ENCODE measurements at regions not wholly inside any gene's neighbourhood (a gene's known extent, or its start where the extent isn't known, plus 50 kb on each side); places are given as distances from the start of the nearest gene placed in this dataset.

DNA sequence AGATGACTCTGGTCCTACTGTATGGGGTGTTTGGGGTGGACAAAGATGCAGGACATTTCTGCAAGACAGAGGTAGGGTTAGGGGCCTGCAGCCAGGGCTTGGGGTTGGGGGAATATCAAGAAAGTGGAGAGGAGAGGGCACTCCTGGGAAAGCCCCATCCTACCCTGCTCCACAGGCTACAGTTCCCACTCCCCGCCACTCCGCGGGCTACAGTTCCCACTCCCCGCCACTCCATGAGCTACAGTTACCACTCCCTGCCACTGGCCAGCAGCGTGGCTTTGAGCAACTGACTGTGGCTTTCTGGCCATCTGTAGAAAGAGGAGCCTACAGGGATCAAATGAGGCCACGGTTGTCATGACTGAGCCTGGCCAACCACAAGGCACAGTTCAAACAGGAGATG lies 93.8 kb upstream of the GRIK3 start:
- DNase-seq (ENCODE audit: low spot score) = no peak

GRCh38 chr1:37130221-37130948 lies 96.1 kb upstream of the GRIK3 start:
- no peak for DNase-seq (ENCODE audit: low spot score)

DNA sequence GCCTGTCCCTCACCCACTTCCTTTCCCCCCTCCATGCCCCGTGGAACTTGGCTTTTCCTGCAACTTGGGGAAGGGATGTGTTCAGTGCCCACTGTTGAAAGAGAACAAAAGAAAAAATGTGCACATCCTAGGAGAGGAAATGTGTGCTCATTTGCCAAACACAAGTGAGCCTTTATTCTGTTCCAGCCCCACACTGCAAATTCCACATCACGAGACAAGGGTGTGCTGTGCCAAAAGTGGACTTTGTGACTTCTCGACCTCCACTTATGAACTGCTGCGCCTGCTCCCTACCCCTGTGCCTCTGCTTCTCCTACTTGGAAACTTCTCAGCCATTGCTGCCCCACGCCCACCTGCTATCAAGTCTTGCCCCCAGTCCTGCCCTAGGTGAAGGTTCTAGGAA lies 97.0 kb upstream of the GRIK3 start:
- DNase-seq (ENCODE audit: low spot score) = no peak

- DNase-seq (ENCODE audit: low spot score) = no peak
Measured at GRCh38 chr1:37133276-37134145, 99.2 kb upstream of the GRIK3 start.

DNA sequence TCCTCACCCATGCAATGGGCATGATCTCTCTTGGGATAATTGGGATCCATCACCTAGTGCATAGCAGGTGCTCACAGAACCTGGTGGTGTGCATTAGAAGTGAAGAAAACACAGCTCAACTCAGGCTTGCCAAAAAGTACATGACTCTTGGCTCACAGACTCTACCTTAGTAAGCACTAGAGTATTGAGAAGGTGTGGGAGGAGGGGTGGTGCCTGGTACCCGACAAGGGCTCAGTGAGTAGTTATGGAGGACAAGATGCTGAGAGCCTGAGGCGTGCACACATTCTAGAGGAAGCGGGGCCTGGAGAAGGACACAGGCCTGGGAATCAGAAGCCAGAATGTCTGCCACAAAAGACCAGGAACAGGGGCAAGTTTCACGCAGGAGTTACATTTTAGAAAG lies 100.3 kb upstream of the GRIK3 start:
- DNase-seq (ENCODE audit: low spot score) = no peak

GRCh38 chr1:37135032-37135431 lies 100.7 kb upstream of the GRIK3 start:
- DNase-seq (ENCODE audit: low spot score) = no peak

GRCh38 chr1:37137014-37137413 lies 102.7 kb upstream of the GRIK3 start:
- no peak for DNase-seq (ENCODE audit: low spot score)

DNA sequence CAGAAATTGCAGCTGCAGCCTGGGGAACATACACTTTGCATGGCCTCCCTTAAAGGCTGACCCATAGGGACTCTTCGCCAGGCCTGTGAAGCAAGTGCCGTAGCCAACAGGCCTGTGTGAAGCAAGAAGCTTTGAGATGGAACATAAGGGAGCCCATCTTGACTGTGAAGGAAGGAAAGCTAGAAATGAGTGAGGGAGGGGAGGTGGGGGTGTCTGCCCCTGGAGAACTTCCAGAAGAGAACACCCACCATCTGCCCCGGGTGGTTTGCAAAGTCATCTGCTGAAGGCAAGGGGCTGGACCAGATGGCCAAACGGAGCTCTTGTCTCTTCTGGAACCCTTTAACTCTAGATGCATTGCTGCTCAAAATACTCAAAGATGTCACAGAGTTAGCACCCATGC lies 103.3 kb upstream of the GRIK3 start:
- no peak for DNase-seq (ENCODE audit: low spot score)

- DNase-seq (ENCODE audit: low spot score) = no peak
Measured at GRCh38 chr1:37143800-37144199, 109.5 kb upstream of the GRIK3 start.

GRCh38 chr1:37146071-37146470 lies 111.8 kb upstream of the GRIK3 start:
- no peak for DNase-seq (ENCODE audit: low spot score)

GRCh38 chr1:37147392-37147831 lies 113.1 kb upstream of the GRIK3 start:
- no peak for DNase-seq (ENCODE audit: low spot score)

DNA sequence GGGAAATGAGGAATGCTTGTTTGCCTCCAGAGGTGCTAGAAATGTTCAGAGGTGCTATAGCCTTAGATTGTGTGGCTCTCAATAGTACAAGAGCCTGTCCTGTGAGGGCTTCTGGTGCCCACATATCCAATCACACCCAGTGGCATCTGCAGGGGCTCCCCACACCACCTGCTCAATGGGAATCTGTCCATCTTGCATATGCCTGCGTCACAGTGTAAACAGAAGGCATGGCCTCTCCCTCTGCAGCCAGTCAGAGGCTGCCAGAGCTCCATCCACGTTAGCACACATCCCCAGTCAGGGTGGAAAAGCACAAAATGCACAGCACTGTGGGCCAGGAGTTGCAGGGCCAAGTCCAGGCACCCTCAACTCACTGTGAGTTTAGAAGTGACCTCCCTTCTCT lies 113.6 kb upstream of the GRIK3 start:
- no peak for DNase-seq (ENCODE audit: low spot score)

DNA sequence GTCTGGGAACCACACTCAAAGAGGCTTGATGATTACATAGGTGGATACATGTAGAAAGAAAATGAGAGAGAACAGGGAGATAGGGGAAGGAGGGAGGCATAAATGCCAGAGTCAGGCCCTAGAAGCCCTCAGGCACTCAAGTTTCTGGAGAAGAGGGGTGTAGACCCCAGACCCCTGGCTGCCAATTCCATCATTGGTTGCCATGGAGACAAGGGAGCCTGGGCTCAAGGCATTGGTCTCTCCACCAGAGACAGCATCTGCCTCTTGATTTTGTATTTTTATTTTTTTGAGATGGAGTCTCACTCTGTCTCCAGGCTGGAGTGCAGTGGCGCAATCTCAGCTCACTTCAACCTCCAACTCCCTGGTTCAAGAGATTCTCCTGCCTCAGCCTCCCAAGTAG lies 114.3 kb upstream of the GRIK3 start:
- no peak for DNase-seq (ENCODE audit: low spot score)

GRCh38 chr1:37149296-37149695 lies 115.0 kb upstream of the GRIK3 start:
- no peak for DNase-seq (ENCODE audit: low spot score)

DNA sequence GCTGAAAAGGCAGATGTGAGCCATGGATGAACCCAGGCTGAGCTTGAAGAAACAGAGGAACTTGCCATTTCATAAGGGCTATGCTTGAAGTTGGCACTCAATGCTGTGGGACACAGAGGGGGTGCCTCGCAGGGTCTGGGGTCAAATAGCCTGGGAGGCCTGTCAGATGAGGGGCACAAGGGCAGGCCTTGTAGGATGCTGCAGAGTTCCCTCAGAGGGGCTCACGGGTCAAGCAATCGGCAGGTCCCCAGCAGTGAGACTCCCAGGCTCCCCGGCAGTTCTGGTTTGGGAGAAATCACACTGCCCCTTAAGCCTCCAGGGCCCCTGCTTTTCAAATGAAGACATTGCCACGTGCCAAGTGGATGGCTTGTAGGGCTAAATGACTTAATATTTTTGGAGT lies 116.7 kb upstream of the GRIK3 start:
- no peak for DNase-seq (ENCODE audit: low spot score)

- DNase-seq (ENCODE audit: low spot score) = no peak
Measured at GRCh38 chr1:37151789-37152188, 117.5 kb upstream of the GRIK3 start.

- DNase-seq (ENCODE audit: low spot score) = no peak
Measured at GRCh38 chr1:37152491-37152890, 118.2 kb upstream of the GRIK3 start.

GRCh38 chr1:37153116-37154100 lies 119.1 kb upstream of the GRIK3 start:
- no peak for DNase-seq (ENCODE audit: low spot score)

DNA sequence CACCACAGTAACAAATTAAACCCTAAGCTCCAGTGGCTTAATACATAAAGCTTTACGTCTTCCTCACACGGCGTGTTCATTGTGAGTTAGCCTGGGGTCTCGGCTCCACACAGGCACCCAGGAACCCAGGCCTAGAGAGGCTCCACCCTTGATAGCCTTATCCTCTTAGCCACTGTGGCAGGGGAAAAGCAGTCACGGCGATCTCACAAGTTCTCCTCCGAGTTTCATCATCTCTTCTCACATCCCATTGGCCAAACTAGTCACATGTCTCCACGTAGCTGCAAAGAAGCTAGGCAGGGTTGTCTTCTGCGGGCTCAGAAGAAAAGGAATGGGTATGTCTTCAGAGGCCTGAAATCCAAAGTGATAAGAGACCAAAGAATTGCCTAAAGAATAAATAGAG lies 122.3 kb upstream of the GRIK3 start:
- DNase-seq (ENCODE audit: low spot score) = no peak

- DNase-seq (ENCODE audit: low spot score) = no peak
Measured at GRCh38 chr1:37157634-37158033, 123.3 kb upstream of the GRIK3 start.

DNA sequence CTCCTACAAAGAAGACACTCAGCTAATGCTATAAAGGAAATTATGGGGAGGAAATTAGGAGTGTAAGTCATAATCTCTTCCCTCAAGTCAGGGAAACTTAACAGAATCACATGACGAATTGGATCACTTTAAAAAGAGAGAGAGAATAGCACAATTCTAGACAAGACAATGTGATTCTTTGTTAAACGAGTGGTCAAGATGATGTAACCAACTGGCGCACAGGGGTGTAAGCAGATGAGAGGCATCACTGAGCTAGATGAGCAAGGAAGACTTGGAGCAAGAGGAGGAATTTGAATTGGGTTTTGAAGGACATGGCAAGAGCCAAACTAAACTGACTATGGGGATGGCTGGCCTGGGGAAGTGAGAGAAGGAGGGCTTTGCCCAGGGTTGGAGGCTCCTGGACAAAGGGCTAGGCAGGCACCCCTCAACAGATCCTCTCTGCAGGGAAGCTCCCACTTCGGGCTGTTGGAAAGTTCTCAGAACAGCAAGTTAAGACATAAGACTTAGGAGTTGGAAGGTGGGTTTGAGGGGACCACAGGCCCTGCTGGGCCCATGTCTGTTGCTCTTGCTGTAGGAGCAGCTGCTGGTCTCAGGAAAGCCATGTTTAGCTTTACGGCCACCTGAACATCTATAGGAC lies 123.9 kb upstream of the GRIK3 start:
- no peak for DNase-seq (ENCODE audit: low spot score)

Measured in HT-29 (cell line).